IPS-20b (cell line): ENCODE measurements at regions not wholly inside any gene's neighbourhood (a gene's known extent, or its start where the extent isn't known, plus 50 kb on each side); places are given as distances from the start of the nearest gene placed in this dataset.

Experiments used
- H3K27ac ChIP-seq: one replicate; pipeline ENCODE4 v1.5.1; 2013; ENCODE audit warnings: low read length
- H3K27me3 ChIP-seq: 2 replicates; pipeline ENCODE4 v1.6.1; 2013; ENCODE audit warnings: mild to moderate bottlenecking, low read length, inconsistent platforms; ENCODE audit not compliant: insufficient read depth
- H3K36me3 ChIP-seq: 2 replicates; pipeline ENCODE4 v1.6.1; 2013; ENCODE audit warnings: low read depth, mild to moderate bottlenecking, inconsistent platforms, low read length, moderate library complexity; ENCODE audit not compliant: insufficient read depth
- H3K4me1 ChIP-seq: 2 replicates; pipeline ENCODE4 v1.6.1; 2013; ENCODE audit warnings: mild to moderate bottlenecking, control low read depth, inconsistent platforms, low read length, moderate library complexity; ENCODE audit not compliant: insufficient read depth
- H3K4me3 ChIP-seq: 2 replicates; pipeline ENCODE4 v1.5.1; 2013; ENCODE audit warnings: mild to moderate bottlenecking, low read length, inconsistent platforms
- H3K9ac ChIP-seq: 2 replicates; pipeline ENCODE4 v1.6.1; 2013; ENCODE audit warnings: low read depth, mild to moderate bottlenecking, inconsistent platforms, low read length, moderate library complexity
- H3K9me3 ChIP-seq: 2 replicates; pipeline ENCODE4 v1.6.1; 2013; ENCODE audit warnings: mild to moderate bottlenecking, low read depth, low read length, inconsistent platforms; ENCODE audit not compliant: insufficient read depth

DNA sequence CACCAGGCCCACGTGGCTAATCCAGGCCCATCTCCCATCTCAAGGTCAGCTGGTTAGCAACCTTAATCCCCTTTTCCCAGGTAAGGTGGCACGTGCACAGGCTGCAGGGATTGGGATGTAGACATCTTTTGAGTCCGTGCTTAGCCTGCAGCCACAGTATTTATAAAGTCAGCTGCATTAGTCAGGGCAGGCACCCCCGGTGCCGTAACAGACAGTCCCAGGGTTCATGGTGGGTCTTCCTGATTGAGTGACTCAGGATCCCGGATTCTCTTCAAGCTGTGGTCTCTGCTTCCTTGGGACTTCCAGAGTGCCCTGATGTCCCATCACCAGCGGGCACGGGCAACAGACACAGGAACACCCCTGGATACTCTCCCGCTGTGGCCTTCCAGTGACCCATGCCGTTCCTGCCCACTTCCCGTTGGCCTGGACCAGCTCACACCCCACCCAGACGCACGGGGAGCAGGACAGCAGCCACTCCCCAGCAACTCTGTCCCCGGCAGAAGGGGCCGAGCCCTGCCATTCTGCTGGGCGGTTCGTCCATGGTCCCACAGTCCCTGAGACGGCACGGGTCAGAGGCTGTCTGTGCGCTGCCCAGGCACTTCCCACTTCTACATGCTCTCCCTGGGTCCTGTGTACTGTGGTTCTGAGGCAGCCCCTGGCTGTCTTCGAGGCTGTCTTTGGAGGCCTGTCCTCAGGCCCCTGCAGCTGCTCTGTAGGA, 248.6 kb upstream of the GSE1 start:
- Histone ChIP-seq H3K27ac (no peak overlapping the region), H3K9me3 (no peaks in the 10 kb centered on the region), H3K27me3 (peaks cover 36% of the 10 kb centered on the region; the same call in 1 of the 2 replicates), H3K4me3 (no peak overlapping the region), H3K4me1 (peaks cover 7% of the 10 kb centered on the region; the same call in 1 of the 2 replicates), H3K36me3 (no peaks in the 10 kb centered on the region), H3K9ac (no peak overlapping the region)

- no peaks in the 10 kb centered on the region for H3K9me3 ChIP-seq
These were observed 248.0 kb upstream of the GSE1 start for GRCh38 chr16:85365120-85365519.

DNA sequence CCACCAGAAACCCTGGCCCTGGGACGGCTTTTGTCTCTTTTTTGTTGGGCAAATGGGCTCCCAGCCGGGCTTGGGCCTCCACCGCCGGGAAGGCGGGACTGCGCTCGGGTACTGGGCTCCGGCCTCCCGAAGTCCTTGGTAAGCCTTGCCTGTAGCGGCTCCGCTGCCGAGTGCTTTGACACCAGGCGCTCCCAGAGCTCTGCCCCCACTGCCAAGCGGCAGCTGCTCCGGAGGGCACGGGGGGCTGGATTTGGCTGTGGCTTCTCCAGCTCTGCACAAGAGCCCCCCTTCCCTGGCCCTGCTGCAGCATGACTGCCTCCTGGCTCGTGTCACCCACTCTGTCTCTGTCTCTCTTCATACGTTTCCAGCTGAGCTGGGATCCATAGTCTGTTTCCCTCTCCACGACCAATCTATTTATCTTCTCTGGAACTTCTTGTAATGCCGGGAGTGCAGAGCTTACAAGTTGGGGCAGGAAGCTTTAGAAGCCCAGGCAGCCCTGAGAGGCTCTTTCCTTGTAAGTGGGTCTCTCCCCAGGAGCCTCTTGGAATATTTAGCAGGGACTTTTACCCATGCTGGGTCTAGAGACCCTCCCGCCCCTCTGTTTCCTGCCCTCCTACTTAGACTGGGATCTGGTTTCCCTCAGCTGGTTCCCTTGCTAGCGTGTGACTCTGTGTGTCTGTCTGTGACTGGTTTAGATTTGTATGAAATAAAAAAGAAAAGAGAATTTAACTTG, 246.9 kb upstream of the GSE1 start:
- Histone ChIP-seq H3K9me3 (no peaks in the 10 kb centered on the region), H3K27ac (no peak overlapping the region), H3K36me3 (no peaks in the 10 kb centered on the region), H3K27me3 (peaks cover 38% of the 10 kb centered on the region; the same call in 1 of the 2 replicates), H3K9ac (no peak overlapping the region), H3K4me1 (peaks cover 7% of the 10 kb centered on the region; the same call in 1 of the 2 replicates), H3K4me3 (no peak overlapping the region)

More at GRCh38 chr16:85365120-85365519, 248.0 kb upstream of the GSE1 start:
- H3K4me3 ChIP-seq, result no peak overlapping the region
- no peak overlapping the region for H3K9ac ChIP-seq
- H3K27me3 ChIP-seq, result peaks cover 38% of the 10 kb centered on the region; the same call in 1 of the 2 replicates
- H3K4me1 ChIP-seq, result peaks cover 7% of the 10 kb centered on the region; the same call in 1 of the 2 replicates
- H3K36me3 ChIP-seq, result no peaks in the 10 kb centered on the region
- no peak overlapping the region for H3K27ac ChIP-seq

DNA sequence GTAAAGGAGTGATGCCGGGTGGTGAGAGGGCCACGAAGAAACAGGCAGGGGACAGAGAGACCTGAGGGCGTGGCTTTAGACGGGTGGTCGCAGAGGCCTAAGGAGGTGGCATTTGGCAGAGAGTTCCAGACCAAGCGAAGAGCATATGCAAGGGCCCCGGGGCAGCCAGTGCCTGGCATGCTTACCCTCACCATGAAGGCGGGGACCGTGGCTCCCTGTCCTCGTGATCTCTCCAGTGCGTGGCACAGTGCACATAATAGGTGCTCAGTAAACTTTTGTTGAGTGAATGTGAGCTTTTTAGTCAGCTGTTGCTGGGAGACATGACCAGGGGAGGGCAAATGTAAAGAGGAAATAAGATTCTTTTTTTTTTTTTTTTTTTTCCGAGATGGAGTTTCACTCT, 245.6 kb upstream of the GSE1 start:
- H3K36me3 ChIP-seq, result no peaks in the 10 kb centered on the region
- H3K27ac ChIP-seq, result no peak overlapping the region
- peaks cover 7% of the 10 kb centered on the region; the same call in 1 of the 2 replicates for H3K4me1 ChIP-seq
- H3K9ac ChIP-seq, result no peak overlapping the region
- H3K9me3 ChIP-seq, result no peaks in the 10 kb centered on the region
- H3K27me3 ChIP-seq, result peaks cover 38% of the 10 kb centered on the region; the same call in 1 of the 2 replicates
- no peak overlapping the region for H3K4me3 ChIP-seq

DNA sequence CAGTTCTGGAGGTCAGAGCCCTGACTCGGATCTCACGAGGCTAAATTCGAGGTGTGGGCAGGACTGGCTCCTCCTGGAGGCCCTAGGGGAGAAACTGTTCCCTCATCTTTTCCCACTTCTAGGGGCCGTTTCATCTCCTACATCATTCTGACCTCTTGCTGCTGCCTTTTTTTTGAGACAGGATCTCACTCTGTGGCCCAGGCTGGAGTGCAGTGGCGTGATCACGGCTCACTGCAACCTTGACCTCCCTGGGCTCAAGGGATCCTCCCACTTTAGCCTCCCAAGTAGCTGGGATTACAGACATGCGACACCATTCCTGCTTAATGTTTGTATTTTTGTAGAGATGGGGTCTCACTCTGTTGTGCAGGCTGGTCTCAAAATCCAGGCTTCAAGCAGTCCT, 244.1 kb upstream of the GSE1 start:
- H3K4me1 ChIP-seq, result peaks cover 7% of the 10 kb centered on the region; the same call in 1 of the 2 replicates
- no peaks in the 10 kb centered on the region for H3K36me3 ChIP-seq
- no peaks in the 10 kb centered on the region for H3K9me3 ChIP-seq
- H3K27ac ChIP-seq, result no peak overlapping the region
- no peak overlapping the region for H3K9ac ChIP-seq
- peaks cover 38% of the 10 kb centered on the region; the same call in 1 of the 2 replicates for H3K27me3 ChIP-seq
- no peak overlapping the region for H3K4me3 ChIP-seq

DNA sequence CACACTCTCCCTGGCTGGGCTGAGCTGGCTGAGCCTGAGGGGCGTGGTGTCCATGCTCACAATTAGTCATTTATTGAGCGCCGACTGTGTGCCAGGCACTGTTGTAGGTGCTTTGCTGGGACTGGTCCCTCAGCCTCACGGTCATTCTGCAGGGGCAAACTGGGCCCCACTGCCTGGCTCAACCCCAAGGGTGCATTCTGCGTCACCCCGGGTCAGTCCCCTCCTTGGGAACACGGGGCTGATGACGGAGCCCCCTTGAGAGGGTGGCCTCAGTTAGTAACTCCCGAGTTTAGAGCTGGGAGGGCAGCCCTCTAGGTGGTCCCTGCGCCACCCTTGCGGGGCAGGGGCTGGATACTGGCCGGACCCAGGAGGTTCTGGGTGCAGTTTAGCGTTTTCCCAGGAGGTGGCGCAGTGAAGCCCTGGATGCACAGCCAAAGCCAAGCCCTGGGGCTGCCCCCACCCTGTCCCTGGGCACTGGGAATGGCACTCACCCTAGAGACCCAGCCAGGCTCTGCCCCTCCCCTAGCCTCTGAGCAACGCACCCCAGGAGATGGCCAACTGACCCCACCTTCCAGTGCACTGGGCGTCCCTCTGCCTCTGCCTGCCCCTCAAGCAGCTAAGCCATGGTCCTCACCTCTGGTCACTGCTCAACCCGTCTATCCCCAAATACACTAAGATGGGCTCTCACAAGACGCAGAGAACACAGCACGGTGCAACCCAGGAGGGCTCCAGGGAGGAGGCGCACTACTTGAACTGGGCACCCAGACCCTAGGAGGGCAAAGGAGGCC, 243.2 kb upstream of the GSE1 start:
- Histone ChIP-seq H3K4me3 (no peak overlapping the region), H3K36me3 (no peaks in the 10 kb centered on the region), H3K9me3 (no peaks in the 10 kb centered on the region), H3K27me3 (peaks cover 29% of the 10 kb centered on the region; the same call in 1 of the 2 replicates), H3K9ac (no peak overlapping the region), H3K27ac (no peak overlapping the region), H3K4me1 (peaks cover 7% of the 10 kb centered on the region; the same call in 1 of the 2 replicates)

DNA sequence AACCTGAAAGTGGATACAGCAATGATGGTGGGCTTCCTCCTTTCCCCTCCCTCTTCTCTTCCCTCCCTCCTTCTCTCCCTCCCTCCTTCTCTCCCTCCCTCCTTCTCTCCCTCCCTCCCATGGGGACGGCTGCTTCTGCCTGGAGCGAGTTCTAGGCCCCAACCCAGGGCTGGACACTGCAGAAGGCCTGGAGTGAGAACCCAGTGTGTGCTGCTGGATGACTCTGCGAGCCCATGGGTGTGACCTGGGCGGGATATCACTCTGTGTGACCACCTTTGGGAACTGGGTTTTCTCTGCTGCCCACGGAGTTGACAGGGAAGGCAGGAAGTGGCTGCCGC, 242.6 kb upstream of the GSE1 start:
- Histone ChIP-seq H3K36me3 (no peaks in the 10 kb centered on the region), H3K27ac (no peak overlapping the region), H3K4me1 (peaks cover 7% of the 10 kb centered on the region; the same call in 1 of the 2 replicates), H3K9ac (no peak overlapping the region), H3K27me3 (peaks cover 24% of the 10 kb centered on the region; the same call in 1 of the 2 replicates), H3K4me3 (no peak overlapping the region), H3K9me3 (no peaks in the 10 kb centered on the region)

- H3K4me3 ChIP-seq, result no peak overlapping the region
- no peak overlapping the region for H3K9ac ChIP-seq
- H3K27me3 ChIP-seq, result peaks cover 18% of the 10 kb centered on the region; the same call in 1 of the 2 replicates
- H3K27ac ChIP-seq, result no peak overlapping the region
- no peaks in the 10 kb centered on the region for H3K36me3 ChIP-seq
- no peaks in the 10 kb centered on the region for H3K9me3 ChIP-seq
- peaks cover 3% of the 10 kb centered on the region; the same call in 1 of the 2 replicates for H3K4me1 ChIP-seq
These were observed 242.1 kb upstream of the GSE1 start for GRCh38 chr16:85370881-85371651.

DNA sequence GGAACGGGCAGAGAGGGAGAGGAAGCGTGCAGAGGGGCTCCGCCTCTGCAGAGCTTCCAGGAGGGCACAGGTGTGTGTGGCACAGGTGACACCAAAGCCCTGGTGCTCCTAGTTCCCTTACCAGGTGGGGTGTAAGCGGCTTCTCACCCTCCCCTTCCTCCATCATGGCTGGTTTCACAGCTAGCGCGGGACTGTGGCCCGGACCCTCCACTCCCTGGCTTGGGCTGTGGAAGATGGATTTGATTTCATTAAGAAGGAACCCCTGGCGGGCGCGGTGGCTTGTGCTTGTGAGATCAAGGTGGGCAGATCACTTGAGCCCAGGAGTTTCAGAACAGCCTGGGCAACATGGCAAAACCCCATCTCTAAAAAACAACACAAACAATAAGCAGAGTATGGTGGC, 241.2 kb upstream of the GSE1 start:
- Histone ChIP-seq H3K9ac (no peak overlapping the region), H3K4me1 (no peaks in the 10 kb centered on the region), H3K27ac (no peak overlapping the region), H3K9me3 (no peaks in the 10 kb centered on the region), H3K36me3 (no peaks in the 10 kb centered on the region), H3K27me3 (peaks cover 9% of the 10 kb centered on the region; the same call in 1 of the 2 replicates), H3K4me3 (no peak overlapping the region)

DNA sequence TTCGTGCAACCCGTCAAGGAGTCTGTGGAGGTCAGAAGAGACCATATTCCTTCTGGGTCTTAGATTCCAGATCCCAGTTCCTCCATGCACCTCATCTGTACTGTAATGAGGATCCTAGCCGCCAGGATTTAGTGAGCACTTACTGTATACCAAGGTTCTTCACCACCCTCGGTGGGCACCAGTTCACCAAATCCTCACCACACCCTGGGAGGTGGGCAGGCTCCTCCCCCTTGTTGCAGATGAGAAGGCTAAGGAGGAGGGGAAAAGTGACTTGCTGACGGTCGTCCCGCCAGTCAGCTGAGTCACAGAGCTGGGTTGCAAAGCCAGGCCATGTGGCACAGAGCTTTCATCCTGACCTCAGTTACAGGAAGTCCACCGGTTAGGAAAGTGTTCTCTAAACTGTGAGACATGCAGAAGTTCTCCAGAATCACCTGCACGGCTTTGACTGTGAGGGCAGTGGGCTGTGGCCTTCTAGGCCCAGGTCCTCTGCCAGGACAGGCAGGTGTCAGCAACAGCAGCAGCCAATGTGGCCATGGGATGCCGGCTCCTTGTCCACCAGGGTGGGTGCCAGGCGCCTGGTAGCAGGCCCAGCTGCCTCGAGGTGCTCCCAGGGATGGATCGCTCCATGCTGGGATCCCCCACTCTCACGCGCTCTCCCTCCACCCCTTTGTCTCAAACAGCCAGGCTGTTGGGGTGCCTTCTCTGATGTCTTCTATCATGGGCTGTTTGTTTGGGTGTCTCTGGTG, 240.3 kb upstream of the GSE1 start:
- no peak overlapping the region for H3K4me3 ChIP-seq
- H3K4me1 ChIP-seq, result no peaks in the 10 kb centered on the region
- H3K27me3 ChIP-seq, result peaks cover 4% of the 10 kb centered on the region; the same call in 1 of the 2 replicates
- no peaks in the 10 kb centered on the region for H3K36me3 ChIP-seq
- no peak overlapping the region for H3K27ac ChIP-seq
- H3K9ac ChIP-seq, result no peak overlapping the region
- H3K9me3 ChIP-seq, result no peaks in the 10 kb centered on the region
